ENCODE measurements at regions not wholly inside any gene's neighbourhood (a gene's known extent, or its start where the extent isn't known, plus 50 kb on each side); places are given as distances from the start of the nearest gene placed in this dataset.
A peak's percentile ranks its signal among the peaks of the same experiment; 100 is the strongest.

DNA sequence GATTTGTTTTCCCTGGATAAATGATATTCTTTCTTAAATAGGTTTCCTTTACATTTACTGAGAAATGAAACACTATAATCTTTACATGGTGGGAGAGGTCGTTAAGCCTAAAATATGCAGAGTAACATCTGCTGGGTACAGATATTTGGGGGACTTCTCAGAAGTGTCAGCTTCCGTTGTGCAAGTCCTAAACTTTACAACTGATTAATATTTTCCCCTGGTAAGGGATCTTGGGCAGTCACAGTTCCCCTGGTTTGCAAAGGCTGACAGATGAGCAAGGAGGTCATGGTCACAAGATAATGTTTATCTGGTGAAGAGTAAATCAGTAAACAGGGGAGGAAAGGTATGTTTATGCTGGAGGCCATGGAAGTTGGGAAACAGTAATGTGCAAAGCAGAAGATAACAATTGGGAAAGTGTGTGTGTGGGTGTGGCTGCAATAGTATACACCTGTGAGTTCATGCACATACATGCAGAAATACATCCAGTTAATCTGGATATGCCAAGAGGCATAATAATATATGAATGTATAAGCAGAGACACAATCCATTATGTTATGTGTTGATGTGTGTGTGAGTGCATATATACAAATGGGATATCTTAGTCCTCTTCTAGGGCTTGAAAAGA is 508.2 kb upstream of the FAM241A start:
- TF ChIP-seq, protein P1, sequence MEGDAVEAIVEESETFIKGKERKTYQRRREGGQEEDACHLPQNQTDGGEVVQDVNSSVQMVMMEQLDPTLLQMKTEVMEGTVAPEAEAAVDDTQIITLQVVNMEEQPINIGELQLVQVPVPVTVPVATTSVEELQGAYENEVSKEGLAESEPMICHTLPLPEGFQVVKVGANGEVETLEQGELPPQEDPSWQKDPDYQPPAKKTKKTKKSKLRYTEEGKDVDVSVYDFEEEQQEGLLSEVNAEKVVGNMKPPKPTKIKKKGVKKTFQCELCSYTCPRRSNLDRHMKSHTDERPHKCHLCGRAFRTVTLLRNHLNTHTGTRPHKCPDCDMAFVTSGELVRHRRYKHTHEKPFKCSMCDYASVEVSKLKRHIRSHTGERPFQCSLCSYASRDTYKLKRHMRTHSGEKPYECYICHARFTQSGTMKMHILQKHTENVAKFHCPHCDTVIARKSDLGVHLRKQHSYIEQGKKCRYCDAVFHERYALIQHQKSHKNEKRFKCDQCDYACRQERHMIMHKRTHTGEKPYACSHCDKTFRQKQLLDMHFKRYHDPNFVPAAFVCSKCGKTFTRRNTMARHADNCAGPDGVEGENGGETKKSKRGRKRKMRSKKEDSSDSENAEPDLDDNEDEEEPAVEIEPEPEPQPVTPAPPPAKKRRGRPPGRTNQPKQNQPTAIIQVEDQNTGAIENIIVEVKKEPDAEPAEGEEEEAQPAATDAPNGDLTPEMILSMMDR (IDR thresholded peaks at IDR 0.05; ENCODE audit: borderline replicate concordance, extremely low read depth, insufficient read depth), result no peak
- no peak overlapping the region for H3K4me3 ChIP-seq (ENCODE audit: low read length in 3 of 3)
- no peak overlapping the region for H3K27ac ChIP-seq (ENCODE audit: low read depth in 2 of 2, low read length in 2 of 2)
- FAIRE-seq (no peak), DNase-seq (no peak)
- no peaks in the 10 kb centered on the region for H3K27me3 ChIP-seq (ENCODE audit: control insufficient read depth, insufficient read depth, low read length)
- no peak overlapping the region for H3K9ac ChIP-seq (ENCODE audit: low read length in 3 of 3)
- no peaks in the 10 kb centered on the region for H3K4me1 ChIP-seq (ENCODE audit: control insufficient read depth in 2 of 3, insufficient read depth in 2 of 3, low read depth in 1 of 3, low read length in 3 of 3)
- intact Hi-C loops (cut with DNase I), result no loop called here
- H3K36me3 ChIP-seq (ENCODE audit: control insufficient read depth in 2 of 3, insufficient read depth in 3 of 3, low read length in 3 of 3), result no peaks in the 10 kb centered on the region
- H3K9me3 ChIP-seq (ENCODE audit: control insufficient read depth in 2 of 3, insufficient read depth in 1 of 3, low read length in 3 of 3), result no peaks in the 10 kb centered on the region

DNA sequence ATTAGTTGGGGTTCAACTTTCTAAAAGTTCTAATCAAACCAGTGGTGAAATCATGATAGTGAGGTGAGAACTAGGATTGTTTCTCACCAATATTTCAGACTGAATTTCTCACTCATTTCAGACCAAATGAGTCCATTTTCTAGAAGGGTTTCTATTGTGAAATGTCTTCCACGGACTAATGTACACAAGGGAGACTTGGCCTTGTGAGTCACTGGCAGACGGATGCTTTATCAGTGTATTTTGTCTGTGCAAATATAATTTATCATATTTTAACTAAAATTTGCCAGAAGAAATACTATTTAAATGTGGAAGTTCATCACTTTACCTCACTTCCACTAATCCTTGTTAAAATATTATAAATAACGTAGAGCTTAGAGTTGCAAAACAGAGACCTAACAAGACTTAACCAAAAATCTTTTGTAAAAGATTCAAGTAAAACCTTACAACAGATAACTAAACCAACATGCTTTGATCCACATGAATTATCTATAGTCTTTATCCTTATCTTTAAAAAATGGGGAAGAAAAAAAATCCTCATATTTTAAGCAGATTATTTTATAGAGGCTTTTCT is 506.0 kb upstream of the FAM241A start:
- TF ChIP-seq, protein P1 (IDR thresholded peaks at IDR 0.05; ENCODE audit: borderline replicate concordance, extremely low read depth, insufficient read depth), result no peak
- Histone ChIP-seq H3K27ac (ENCODE audit: low read depth in 2 of 2, low read length in 2 of 2) (no peak overlapping the region), H3K27me3 (ENCODE audit: control insufficient read depth, insufficient read depth, low read length) (no peaks in the 10 kb centered on the region), H3K9me3 (ENCODE audit: control insufficient read depth in 2 of 3, insufficient read depth in 1 of 3, low read length in 3 of 3) (no peaks in the 10 kb centered on the region), H3K36me3 (ENCODE audit: control insufficient read depth in 2 of 3, insufficient read depth in 3 of 3, low read length in 3 of 3) (no peaks in the 10 kb centered on the region), H3K9ac (ENCODE audit: low read length in 3 of 3) (no peak overlapping the region), H3K4me3 (ENCODE audit: low read length in 3 of 3) (no peak overlapping the region), H3K4me1 (ENCODE audit: control insufficient read depth in 2 of 3, insufficient read depth in 2 of 3, low read depth in 1 of 3, low read length in 3 of 3) (no peaks in the 10 kb centered on the region)
- no peak for FAIRE-seq
- no peak for DNase-seq
- intact Hi-C loops (cut with DNase I), result no loop called here

GRCh38 chr4:111639876-111640275 is 505.4 kb upstream of the FAM241A start:
- FAIRE-seq (no peak), DNase-seq (peak in 2 of 5 donors; percentile 24 to 28)
- Histone ChIP-seq H3K36me3 (ENCODE audit: control insufficient read depth in 2 of 3, insufficient read depth in 3 of 3, low read length in 3 of 3) (no peaks in the 10 kb centered on the region), H3K27ac (ENCODE audit: low read depth in 2 of 2, low read length in 2 of 2) (no peak overlapping the region), H3K4me1 (ENCODE audit: control insufficient read depth in 2 of 3, insufficient read depth in 2 of 3, low read depth in 1 of 3, low read length in 3 of 3) (no peaks in the 10 kb centered on the region), H3K9me3 (ENCODE audit: control insufficient read depth in 2 of 3, insufficient read depth in 1 of 3, low read length in 3 of 3) (no peaks in the 10 kb centered on the region), H3K27me3 (ENCODE audit: control insufficient read depth, insufficient read depth, low read length) (no peaks in the 10 kb centered on the region), H3K4me3 (ENCODE audit: low read length in 3 of 3) (no peak overlapping the region), H3K9ac (ENCODE audit: low read length in 3 of 3) (no peak overlapping the region)
- intact Hi-C loops (cut with DNase I), result no loop called here
- TF ChIP-seq, protein P1 (IDR thresholded peaks at IDR 0.05; ENCODE audit: borderline replicate concordance, extremely low read depth, insufficient read depth), result no peak
